Caki2 (cell line): ENCODE measurements at regions not wholly inside any gene's neighbourhood (a gene's known extent, or its start where the extent isn't known, plus 50 kb on each side); places are given as distances from the start of the nearest gene placed in this dataset.
A peak's percentile ranks its signal among the peaks of the same experiment; 100 is the strongest.
"Not testable (repeated sequence)": the region's sequence is repeated elsewhere in the genome, so short reads cannot be mapped to it uniquely, and the experiment has no call there.

Experiments used
- DNase-seq: peaks from one replicate; pipeline ENCODE4 v3.0.0-alpha.2; 2015; ENCODE audit warnings: low read depth
- in situ Hi-C: cut with HindIII; loops from 2 replicates; pipeline ENCODE4 v1.10.0; 2016; ENCODE audit warnings: low sequenced_read_pairs, low pct_unique_long_range_greater_than_20kb, mixed read lengths

DNA sequence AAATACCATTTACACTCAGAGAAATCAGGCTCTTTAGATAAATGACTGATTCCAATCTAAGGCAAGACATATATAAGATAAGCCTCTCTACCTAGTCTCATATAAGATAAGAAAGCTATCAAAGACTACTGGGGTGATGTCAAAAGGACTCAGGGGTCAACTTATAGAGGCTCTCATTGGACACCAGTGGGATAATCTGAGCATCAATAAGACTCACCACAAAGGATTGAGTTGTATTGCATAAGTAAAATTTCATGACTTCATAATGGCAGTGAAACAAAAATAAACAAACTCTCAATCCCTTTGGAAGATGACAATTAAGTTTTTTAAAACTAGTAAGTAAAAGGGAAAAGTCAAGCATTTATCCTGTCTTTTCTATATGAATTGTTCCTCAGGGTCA is 317.8 kb downstream of the SHQ1 start:
- in situ Hi-C loops: no loop called here

DNA sequence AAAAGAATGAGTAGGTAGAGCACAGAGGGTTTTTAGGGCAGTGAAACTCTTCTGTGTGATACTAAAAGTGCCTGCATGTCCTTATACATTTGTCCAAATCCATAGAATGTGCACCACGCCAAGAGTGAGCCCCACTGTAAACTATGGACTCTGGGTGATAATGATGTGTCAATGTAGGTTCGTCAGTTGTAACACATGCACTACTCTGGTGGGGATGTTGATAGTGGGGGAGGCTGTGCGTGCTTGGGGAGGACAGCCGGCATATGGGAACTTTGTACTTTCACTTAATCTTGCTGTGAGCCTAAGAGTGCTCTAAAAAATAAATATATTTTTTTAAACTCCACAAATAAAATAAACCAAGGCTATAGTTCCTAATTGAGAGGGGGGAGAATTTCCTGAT is 319.2 kb downstream of the SHQ1 start:
- in situ Hi-C loops: no loop called here
- DNase-seq: no peak

More for the DNA sequence above, 317.8 kb downstream of the SHQ1 start:
- no peak for DNase-seq

DNA sequence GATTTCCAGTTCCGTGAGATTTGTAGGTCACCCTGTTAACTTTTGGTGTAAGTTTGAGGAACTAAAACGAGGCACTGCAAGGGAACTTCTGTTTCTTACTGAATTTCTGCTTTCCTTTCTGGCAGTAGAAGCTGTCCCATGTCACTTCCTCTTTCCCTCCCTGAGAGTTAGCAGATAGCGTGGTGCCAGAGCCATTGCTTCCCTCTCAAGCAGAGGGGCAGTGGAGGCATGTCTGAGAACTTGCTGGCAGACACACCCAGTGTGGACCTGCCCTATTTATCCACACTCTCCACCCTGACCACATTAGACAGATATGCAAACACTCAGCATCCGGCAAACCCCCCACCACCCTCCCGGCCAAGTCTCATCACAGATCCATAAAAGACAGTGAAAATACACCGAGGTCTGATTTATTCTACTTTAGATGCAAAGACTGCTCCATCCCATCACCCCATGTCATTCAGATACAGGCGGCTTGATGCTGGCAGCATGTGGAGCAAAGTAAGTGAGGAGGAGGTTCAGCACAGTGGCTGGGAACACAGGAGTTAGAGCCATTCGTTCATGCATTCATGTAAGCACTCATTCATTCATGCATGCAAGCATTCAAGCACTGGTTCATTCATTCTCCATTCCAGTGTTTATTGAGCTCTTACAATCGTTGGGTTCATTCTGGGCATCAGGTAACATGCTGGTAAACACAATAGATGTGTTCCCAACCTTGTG is 324.7 kb downstream of the SHQ1 start:
- in situ Hi-C loops: no loop called here
- no peak for DNase-seq

DNA sequence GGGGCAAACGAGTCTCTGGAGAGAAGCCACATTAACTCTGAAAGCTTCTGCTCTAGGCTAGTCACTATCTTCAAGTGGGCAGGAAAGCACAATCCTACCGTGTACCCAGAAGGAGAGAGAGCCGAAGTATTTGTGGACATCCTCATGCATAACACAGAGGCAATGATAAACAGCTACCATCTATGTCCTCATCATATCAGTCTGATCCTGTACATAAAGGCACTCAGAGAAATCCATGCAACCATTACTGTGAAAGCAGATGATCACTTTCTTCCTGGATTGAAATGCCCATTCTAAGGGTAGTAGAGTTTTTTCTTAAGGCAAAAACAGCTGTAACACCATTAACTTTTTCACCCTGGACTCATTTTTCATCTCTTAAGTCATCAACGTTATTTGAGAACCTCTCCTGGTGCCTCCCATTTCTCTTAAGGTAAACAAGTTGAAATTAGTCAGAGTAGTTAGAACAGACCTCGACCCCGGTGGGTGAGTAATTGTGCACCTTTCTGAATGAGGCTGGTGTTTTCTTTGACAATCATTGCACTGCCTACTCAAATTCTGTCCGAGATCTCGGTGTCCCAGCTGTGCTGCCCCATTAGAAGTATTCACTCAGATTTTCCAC is 327.4 kb downstream of the SHQ1 start:
- in situ Hi-C loops: no loop called here

DNA sequence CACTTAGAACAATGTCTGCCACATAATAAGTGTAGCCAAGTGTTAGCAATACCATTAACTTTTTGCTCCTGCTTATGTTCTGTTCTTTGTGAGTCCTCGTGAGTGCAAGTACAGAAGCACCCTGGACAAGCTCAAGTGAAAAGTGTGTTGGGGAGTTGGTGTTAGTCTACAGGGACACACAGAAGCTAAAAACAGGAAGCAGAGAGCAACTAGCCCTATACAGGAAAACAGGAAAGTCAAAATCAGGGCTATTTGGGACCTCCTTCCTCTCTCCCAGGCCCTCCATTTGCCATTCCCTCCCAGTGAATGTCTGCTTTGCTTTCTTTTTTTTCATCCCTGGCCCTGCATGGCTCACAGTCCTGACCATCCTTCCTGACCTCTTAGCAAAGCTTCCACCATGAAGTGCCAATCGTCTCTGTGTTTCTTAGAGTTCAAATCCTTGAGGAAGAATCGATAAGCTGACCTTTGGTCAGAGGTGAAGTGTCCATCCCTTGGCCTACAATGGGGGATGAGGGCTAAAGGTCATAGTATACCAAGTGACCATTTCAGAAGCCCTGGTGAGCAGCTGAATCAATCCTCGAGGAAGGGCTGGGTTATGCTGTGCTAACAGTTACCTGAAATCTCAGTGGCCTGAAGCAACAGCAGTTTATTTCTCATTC is 328.2 kb downstream of the SHQ1 start:
- in situ Hi-C loops: no loop called here
- DNase-seq: no peak

More for the DNA sequence above, 327.4 kb downstream of the SHQ1 start:
- DNase-seq: peak; percentile 60

DNA sequence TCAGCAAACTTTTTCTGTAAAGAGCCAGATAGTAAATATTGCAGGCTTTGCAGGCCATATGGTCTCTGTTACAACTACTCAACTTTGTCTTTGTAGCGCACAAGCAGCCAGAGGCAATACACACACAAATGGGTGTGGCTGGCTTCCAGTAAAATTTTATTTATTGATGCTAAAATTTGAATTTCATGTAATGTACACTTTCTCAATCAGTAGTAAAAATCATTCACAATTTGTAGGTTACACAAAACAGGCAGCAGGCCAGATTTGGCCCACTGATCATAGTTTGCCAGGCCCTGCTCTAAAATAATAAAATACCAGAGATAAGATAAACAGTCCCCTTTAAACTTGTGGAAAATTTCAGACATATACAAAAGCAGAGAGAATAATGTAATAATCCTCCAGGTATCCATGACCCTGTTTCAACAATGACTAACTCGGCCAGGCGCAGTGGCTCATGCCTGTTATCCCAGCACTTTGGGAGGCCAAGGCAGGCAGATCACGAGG is 330.3 kb downstream of the SHQ1 start:
- in situ Hi-C loops: no loop called here
- DNase-seq: no peak

DNA sequence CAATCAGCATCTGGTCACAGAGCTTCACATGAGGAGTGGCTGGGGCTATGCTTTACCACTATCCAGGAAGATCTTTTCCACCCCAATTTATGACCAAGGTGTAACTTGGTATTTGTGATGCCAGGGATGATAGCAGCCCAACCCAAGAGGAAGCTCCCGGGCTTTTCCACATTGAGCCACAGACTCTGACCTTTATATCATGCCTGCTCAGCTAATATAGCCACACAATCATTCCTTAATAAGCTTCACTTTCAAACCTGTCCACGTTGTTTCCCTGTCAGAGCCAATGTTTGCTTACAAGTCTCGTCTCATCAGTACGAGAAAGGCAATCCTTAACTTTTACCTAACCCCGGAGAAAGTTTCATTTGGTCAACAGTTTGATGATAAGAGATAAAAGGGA is 330.9 kb downstream of the SHQ1 start:
- in situ Hi-C loops: no loop called here
- no peak for DNase-seq

DNA sequence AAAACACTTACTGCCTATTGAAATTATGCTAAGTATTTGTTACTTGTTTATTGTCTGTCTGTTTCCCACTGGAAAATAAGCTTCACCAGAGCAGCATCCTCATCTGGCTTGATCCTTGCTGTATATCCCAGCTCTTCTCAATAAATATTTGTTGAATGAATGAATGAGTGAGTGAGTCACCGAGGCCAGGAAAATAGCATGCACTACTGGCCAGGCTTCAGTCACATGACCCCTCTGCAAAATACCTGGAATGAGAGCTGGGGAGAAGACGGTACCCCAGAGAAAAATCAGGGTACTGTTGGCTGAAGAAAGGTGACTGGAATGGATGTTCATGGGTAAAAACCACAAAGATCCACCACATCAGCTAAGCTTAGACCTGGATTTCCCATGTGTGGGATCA is 331.9 kb downstream of the SHQ1 start:
- no peak for DNase-seq
- in situ Hi-C loops: no loop called here

DNA sequence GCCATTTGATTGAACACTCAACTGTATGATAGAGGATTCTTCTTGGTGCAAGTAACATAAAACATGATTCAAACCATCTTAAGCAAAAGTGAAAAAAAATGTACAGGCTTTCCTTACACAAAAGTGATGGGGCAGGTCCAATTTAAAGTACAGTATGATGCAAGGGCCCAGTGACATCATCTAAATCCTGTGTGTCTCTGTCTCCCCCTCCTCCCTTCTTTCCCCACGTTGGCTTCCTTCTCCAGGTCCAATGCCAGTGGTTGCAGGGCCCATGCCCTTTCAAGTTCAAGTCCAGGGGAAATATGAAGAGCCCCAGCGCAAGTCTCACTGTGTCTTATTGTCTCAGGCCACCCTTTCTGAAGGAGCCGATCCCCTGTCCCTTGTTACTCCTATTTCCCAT is 332.3 kb downstream of the SHQ1 start:
- in situ Hi-C loops: no loop called here

DNA sequence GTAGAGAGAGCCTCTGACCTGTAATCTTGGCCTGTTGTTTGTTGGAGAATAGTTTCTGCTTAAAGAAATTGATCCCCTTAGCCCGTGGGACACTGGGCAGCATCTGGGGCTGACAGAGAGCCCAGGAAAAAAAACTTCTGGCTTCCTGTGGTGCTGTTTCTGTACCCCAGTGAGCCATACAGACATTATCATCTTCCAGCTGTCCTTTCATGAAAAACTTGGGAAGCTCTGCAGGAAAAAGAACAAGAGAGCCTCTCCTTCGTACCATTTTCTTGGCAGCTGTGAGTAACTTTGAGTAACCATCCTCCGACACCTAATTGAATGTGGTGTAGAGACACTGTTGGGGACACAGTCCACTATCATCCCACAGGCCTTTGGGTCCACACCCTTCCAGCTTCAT is 333.0 kb downstream of the SHQ1 start:
- DNase-seq: no peak
- in situ Hi-C loops: no loop called here

More for the DNA sequence above, 332.3 kb downstream of the SHQ1 start:
- DNase-seq: no peak

DNA sequence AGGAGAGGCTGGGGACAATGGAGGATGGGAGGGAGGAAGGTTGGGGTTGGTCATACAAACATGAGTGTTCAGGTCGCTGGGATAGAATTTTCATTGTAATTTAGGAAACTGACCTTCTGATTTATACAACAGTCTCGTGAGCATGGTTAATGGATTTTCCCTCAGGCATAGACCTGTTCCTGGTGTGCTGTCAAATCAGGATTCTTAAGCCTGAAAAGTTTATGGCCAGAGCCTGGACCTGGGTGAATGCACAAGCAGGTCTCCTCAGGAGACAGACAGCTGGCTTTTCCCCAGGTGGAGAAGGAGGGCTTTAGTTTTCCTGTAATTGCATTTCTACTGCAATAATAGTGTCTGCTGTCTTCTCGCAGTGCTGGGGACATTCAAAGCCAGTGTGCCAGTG is 338.0 kb downstream of the SHQ1 start:
- in situ Hi-C loops: no loop called here
- DNase-seq: no peak

DNA sequence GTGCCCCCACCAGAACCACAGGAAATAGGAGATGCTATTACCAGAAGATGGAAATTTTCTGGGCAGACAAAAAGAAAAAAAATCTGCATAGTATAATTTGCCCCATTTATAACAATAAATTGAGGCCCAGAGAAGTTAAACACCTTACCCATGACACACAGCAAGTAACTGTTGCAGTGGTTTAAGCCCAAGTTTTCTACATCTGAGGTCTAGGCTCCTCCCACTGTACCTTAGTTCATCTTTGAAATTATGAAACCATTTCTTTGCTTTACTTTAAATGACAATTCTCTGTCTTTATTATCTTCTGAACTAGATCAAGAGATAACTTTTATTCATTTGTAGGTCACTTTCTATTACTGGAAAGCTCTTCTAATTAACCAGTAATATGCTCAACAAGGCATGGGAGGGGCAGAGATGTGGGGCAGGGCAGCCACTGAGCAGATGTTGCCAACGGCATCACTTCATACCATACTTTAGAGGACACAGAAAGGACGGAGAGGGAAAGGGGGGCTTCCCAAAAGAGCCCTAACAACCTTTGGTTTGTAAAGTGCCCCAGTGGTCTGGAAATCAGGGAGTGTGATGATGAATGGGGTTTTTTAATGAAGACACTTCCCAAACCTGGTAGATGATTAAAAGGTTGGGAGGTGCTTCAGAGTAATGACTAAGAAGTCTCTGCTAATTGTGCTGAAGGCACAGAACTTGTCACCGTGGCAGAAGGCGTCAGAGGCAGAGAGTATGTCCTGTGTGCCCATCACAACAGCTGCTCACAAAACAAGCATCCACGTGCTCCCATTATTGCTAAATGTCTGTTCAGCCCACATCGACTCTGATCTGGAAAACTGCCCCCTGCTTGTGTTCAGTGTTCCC is 342.5 kb downstream of the SHQ1 start:
- in situ Hi-C loops: no loop called here
- no peak for DNase-seq

DNA sequence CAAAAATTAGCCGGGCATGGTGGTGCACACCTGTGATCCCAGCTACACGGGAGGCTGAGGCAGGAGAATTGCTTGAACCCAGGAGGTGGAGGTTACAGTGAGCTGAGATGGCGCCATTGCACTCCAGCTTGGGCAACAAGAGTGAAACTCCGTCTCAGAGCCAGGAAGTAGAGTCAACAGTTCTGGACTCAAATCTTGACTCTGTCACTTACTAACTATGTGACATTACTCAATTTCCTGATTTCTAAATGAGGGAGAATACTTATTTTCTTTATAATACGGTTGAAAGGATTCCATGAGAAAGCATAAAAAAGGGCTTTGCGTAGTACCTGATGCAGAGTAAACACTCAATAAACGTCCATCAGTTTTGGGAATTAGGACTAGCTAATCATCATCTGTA is 350.7 kb downstream of the SHQ1 start:
- DNase-seq, in situ Hi-C loops: not testable (repeated sequence)

DNA sequence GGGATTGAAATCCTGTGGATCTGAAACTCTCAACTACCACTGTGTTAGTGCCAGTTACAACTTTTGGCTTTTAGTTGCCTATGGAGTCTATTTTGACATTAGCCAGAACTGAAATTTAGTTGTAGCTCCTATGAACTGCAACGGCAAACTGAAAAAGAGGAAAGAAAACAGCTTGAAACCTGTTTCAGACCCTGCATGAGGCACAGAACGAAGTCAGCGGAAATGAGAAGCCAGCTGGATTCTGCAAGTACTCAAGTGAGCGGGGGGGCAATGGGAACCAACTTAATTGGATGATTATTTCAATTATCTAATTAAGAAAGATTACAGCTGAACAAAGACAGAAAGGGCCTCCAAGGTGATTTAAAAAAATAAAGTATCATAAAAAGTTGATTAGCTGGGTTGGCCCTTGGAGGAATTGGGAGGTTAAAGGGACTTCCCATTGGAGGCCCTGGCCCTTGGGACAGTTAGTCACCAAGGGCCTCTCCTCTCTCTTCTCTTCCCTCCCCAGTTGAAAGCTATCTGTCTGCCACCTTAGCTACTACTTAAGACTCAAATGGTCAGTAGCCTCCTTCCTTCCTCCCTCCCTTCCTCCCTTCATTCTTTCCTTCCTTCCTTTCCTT is 352.1 kb downstream of the SHQ1 start:
- no peak for DNase-seq
- in situ Hi-C loops: no loop called here

DNA sequence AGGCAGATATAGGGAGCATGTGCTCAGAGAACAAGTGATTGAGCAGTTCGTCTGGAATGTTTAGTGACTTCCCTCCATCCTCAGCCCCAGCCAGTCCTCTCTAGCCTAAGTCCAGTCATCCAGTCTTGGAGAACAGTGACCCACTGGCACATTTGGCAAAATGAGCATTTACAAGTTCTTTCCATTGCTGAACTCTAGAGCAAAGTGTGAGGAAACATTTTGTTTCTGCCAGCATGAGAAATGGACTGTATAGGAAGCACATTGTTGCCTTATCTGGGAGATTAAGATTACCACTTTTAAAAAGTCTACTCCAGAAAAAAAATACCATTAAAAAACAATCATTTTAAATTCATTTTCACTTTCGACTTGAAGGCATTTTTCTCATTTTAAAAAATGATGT is 353.6 kb downstream of the SHQ1 start:
- in situ Hi-C loops: no loop called here
- DNase-seq: no peak

DNA sequence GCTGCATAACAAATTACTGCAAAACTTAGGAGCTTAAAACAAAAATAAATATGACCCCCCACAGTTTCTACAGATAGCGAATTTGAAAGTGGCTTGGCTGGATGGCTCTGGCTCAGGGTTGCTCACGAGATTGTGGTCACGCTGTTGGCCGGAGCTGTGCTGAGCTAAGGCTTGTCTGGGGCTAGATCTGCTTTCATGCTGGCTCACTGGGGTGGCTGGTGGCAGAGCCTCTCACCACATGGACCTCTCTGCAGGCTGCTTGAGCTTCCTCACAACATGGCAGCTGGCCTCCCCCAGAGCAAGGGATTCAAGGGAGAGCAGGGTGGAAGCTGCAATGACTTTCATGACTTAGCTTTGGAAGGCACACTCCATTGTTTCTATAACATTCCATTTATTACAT is 354.1 kb downstream of the SHQ1 start:
- in situ Hi-C loops: no loop called here
- no peak for DNase-seq

DNA sequence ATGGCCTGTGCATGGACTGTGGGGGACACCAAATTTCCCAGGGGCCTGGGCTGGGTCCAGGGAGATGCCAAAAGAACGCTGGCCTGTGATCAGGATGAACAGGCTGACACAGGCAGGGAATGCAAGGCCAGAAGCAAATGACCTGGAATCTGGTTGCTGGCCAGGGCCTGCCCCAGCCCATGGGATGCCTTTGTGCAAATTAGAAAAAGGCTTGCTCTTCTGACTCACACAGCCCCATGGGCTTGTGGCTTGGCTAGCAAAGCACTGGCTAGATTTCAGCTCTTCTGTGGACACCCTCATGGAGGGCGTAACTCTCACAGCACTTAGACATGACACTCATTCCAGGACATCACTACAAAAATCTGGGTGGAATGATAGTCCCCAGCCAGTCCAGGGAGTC is 356.0 kb downstream of the SHQ1 start:
- no peak for DNase-seq
- in situ Hi-C loops: no loop called here

DNA sequence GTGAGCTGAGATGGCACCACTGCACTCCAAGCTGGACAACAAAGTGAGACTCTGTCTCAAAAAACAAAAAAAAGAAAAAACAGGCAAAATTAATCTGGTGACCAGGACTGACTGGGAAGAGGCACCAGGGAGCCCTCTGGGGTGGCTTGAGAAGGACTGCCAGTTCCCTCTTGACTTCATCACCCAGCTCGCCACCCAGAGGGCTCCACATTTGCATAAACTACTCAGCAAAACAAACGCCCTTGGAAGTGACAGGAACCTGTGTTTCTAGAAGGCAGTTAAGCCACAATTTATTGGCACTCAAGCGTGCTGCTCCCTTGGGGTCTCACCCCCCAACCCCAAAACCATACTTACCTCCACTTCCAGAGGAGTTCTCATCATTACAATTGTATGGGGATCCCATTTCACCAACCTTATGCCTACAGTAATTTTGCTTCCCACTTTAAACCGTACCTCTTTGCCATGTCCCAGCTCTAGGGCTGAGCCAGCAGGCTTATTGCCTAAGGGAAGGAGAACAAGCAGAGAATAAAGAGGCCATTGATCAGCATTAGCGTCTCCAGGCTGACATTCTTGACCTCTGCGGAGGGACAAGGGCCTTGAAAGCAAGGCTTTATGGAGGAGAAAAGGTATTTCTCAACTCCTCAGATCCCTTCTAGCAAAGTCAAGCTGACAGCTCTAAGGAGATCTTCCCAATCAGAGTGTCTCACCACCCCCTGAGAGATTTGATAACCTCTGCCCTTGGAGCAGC is 357.4 kb downstream of the SHQ1 start:
- in situ Hi-C loops: no loop called here
- DNase-seq: no peak
